WTC11 (cell line): ENCODE measurements at regions not wholly inside any gene's neighbourhood (a gene's known extent, or its start where the extent isn't known, plus 50 kb on each side); places are given as distances from the start of the nearest gene placed in this dataset.

Experiments used
- NFYB ChIP-seq: sonication (generic); formaldehyde crosslinking; conservative IDR thresholded peaks from 2 replicates; pipeline ENCODE4 v1.8.0; 2022; ENCODE audit warnings: low read depth, missing genetic modification reagents
- TCF7 ChIP-seq: sonication (generic); formaldehyde crosslinking; IDR thresholded peaks from 2 replicates; pipeline ENCODE4 v1.8.0; 2022; ENCODE audit warnings: mild to moderate bottlenecking, low read depth, missing genetic modification reagents, moderate library complexity
- TEAD4 ChIP-seq: sonication (generic); formaldehyde crosslinking; IDR thresholded peaks from 2 replicates; pipeline ENCODE4 v1.8.0; 2022; ENCODE audit warnings: mild to moderate bottlenecking, missing genetic modification reagents
- USF1 ChIP-seq: sonication (generic); formaldehyde crosslinking; IDR thresholded peaks from 2 replicates; pipeline ENCODE4 v1.8.0; 2022; ENCODE audit warnings: mild to moderate bottlenecking, missing genetic modification reagents

- TF ChIP-seq USF1 (CRISPR knock-in tag) (no peak), TCF7 (CRISPR knock-in tag) (no peak), TEAD4 (CRISPR knock-in tag) (no peak), NFYB (CRISPR knock-in tag) (no peak)
Observed at GRCh38 chr10:120977897-120978296, 126.7 kb downstream of the WDR11 start.
